H9 (cell line): ENCODE measurements at regions not wholly inside any gene's neighbourhood (a gene's known extent, or its start where the extent isn't known, plus 50 kb on each side); places are given as distances from the start of the nearest gene placed in this dataset.

Source experiments
- DNase-seq: peaks from one replicate; pipeline ENCODE4 v3.0.0-alpha.2; 2017
- H2AFZ ChIP-seq: one replicate; pipeline ENCODE4 v1.6.1; 2013; ENCODE audit warnings: mild to moderate bottlenecking, low read length, control low read depth, moderate library complexity
- H2AK5ac ChIP-seq: 2 replicates; pipeline ENCODE4 v1.6.1; 2013; ENCODE audit warnings: low read length, control low read depth, mixed read lengths; ENCODE audit not compliant: insufficient read length
- H2BK120ac ChIP-seq: one replicate; pipeline ENCODE4 v1.6.1; 2013; ENCODE audit warnings: low read depth, mild to moderate bottlenecking, low read length, control low read depth, inconsistent platforms; ENCODE audit not compliant: poor library complexity, severe bottlenecking
- H2BK12ac ChIP-seq: 2 replicates; pipeline ENCODE4 v1.6.1; 2013; ENCODE audit warnings: low read length, control low read depth, mixed read lengths, low read depth; ENCODE audit not compliant: insufficient read length
- H2BK15ac ChIP-seq: 2 replicates; pipeline ENCODE4 v1.6.1; 2013; ENCODE audit warnings: low read depth, low read length, control low read depth
- H2BK20ac ChIP-seq: one replicate; pipeline ENCODE4 v1.6.1; 2013; ENCODE audit warnings: low read depth, mild to moderate bottlenecking, low read length, control low read depth, inconsistent platforms; ENCODE audit not compliant: poor library complexity, severe bottlenecking
- H2BK5ac ChIP-seq: 2 replicates; pipeline ENCODE4 v1.6.1; 2013; ENCODE audit warnings: low read length, control low read depth, mixed read lengths; ENCODE audit not compliant: insufficient read length
- H3K14ac ChIP-seq: 2 replicates; pipeline ENCODE4 v1.6.1; 2013; ENCODE audit warnings: low read length, control low read depth; ENCODE audit not compliant: insufficient read depth
- H3K18ac ChIP-seq: 2 replicates; pipeline ENCODE4 v1.6.1; 2013; ENCODE audit warnings: low read depth, mild to moderate bottlenecking, mixed read lengths, low read length, control low read depth; ENCODE audit not compliant: insufficient read length
- H3K23ac ChIP-seq: 2 replicates; pipeline ENCODE4 v1.6.1; 2013; ENCODE audit warnings: low read length, control low read depth, mixed read lengths, low read depth; ENCODE audit not compliant: insufficient read length
- H3K23me2 ChIP-seq: 2 replicates; pipeline ENCODE4 v1.6.1; 2013; ENCODE audit warnings: low read depth, mild to moderate bottlenecking, mixed read lengths, low read length, control low read depth; ENCODE audit not compliant: insufficient read length, poor library complexity, severe bottlenecking
- H3K27ac ChIP-seq: 2 replicates; pipeline ENCODE4 v1.5.1; 2013; ENCODE audit warnings: low read length, control low read depth, mixed read lengths, low read depth; ENCODE audit not compliant: insufficient read length
- H3K27me3 ChIP-seq: 2 replicates; pipeline ENCODE4 v1.6.1; 2013; ENCODE audit warnings: low read length, control low read depth, inconsistent platforms; ENCODE audit not compliant: insufficient read depth
- H3K4ac ChIP-seq: 2 replicates; pipeline ENCODE4 v1.6.1; 2013; ENCODE audit warnings: low read depth, mild to moderate bottlenecking, control low read depth, inconsistent platforms, low read length, moderate library complexity
- H3K4me1 ChIP-seq: 2 replicates; pipeline ENCODE4 v1.6.1; 2013; ENCODE audit warnings: low read length, control low read depth, inconsistent platforms; ENCODE audit not compliant: insufficient read depth
- H3K4me2 ChIP-seq: 2 replicates; pipeline ENCODE4 v1.6.1; 2013; ENCODE audit warnings: low read length, control low read depth, mixed read lengths; ENCODE audit not compliant: insufficient read length, insufficient read depth
- H3K56ac ChIP-seq: 2 replicates; pipeline ENCODE4 v1.6.1; 2013; ENCODE audit warnings: low read depth, mild to moderate bottlenecking, mixed read lengths, low read length, control low read depth; ENCODE audit not compliant: insufficient read length
- H3K79me1 ChIP-seq: 2 replicates; pipeline ENCODE4 v1.6.1; 2013; ENCODE audit warnings: low read depth, mild to moderate bottlenecking, moderate library complexity, low read length, control low read depth, inconsistent platforms; ENCODE audit not compliant: insufficient read depth, poor library complexity, severe bottlenecking
- H3K79me2 ChIP-seq: 2 replicates; pipeline ENCODE4 v1.6.1; 2013; ENCODE audit warnings: low read length, control low read depth, inconsistent platforms; ENCODE audit not compliant: insufficient read depth
- H3K9ac ChIP-seq: 2 replicates; pipeline ENCODE4 v1.6.1; 2013; ENCODE audit warnings: low read length, control low read depth, mixed read lengths; ENCODE audit not compliant: insufficient read length; ENCODE audit errors: extremely low read depth
- H3K9me3 ChIP-seq: one replicate; pipeline ENCODE4 v1.6.1; 2013; ENCODE audit warnings: low read depth, low read length, inconsistent platforms; ENCODE audit not compliant: control insufficient read depth
- H3T11ph ChIP-seq: one replicate; pipeline ENCODE4 v1.6.1; 2013; ENCODE audit warnings: mild to moderate bottlenecking, low read length, control low read depth, inconsistent platforms
- H4K20me1 ChIP-seq: one replicate; pipeline ENCODE4 v1.6.1; 2013; ENCODE audit not compliant: control insufficient read depth, insufficient read length, insufficient read depth
- H4K5ac ChIP-seq: 2 replicates; pipeline ENCODE4 v1.6.1; 2013; ENCODE audit warnings: low read depth, mild to moderate bottlenecking, mixed read lengths, low read length, control low read depth; ENCODE audit not compliant: insufficient read length
- H4K8ac ChIP-seq: replicated peaks from 2 replicates; pipeline ENCODE4 v1.6.1; 2013; ENCODE audit warnings: low read length, control low read depth, mixed read lengths, low read depth; ENCODE audit not compliant: insufficient read length
- H4K91ac ChIP-seq: 2 replicates; pipeline ENCODE4 v1.6.1; 2013; ENCODE audit warnings: low read depth, mild to moderate bottlenecking, moderate library complexity, mixed read lengths, low read length, control low read depth; ENCODE audit not compliant: insufficient read length
- H3K27ac Mint-ChIP-seq, 3 experiments: 2 replicates in 2 of 3; 3 replicates in 1 of 3; pipeline ENCODE4 v1.8.0; 2020 to 2021; ENCODE audit warnings: mixed read lengths in 3 of 3, mild to moderate bottlenecking in 1 of 3, moderate library complexity in 1 of 3
- H3K27me3 Mint-ChIP-seq: 2 replicates; pipeline ENCODE4 v1.8.0; 2021; ENCODE audit warnings: low read depth, mild to moderate bottlenecking, moderate library complexity, mixed read lengths
- H3K36me3 Mint-ChIP-seq, 3 experiments: 2 replicates in 2 of 3; 3 replicates in 1 of 3; pipeline ENCODE4 v1.8.0; 2020 to 2021; ENCODE audit warnings: low read depth in 3 of 3, mixed read lengths in 3 of 3; ENCODE audit not compliant: insufficient read depth in 1 of 3
- H3K4me1 Mint-ChIP-seq, 2 experiments: 2 replicates each; pipeline ENCODE4 v1.8.0; 2020; ENCODE audit warnings: mixed read lengths in 2 of 2
- H3K4me3 Mint-ChIP-seq, 2 experiments: 2 replicates in 1 of 2; 3 replicates in 1 of 2; pipeline ENCODE4 v1.8.0; 2020 to 2021; ENCODE audit warnings: mild to moderate bottlenecking in 2 of 2, mixed read lengths in 2 of 2, moderate library complexity in 1 of 2
- H3K9me3 Mint-ChIP-seq, 2 experiments: 2 replicates in 1 of 2; 3 replicates in 1 of 2; pipeline ENCODE4 v1.8.0; 2020; ENCODE audit warnings: mild to moderate bottlenecking in 2 of 2, mixed read lengths in 2 of 2, moderate library complexity in 1 of 2
- CTCF ChIP-seq: fragments of 200-600 bp; sonication (generic); conservative IDR thresholded peaks from 3 replicates; pipeline ENCODE4 v1.8.0; 2021; ENCODE audit warnings: antibody characterized with exemption, mild to moderate bottlenecking
- WGBS: extraction: QIAGEN DNeasy Blood & Tissue Kit; methylation state at CpG from one replicate; pipeline ENCODE4 v1.1.7; 2013; ENCODE audit warnings: missing lambda C conversion rate, low lambda C conversion rate, mixed read lengths; ENCODE audit not compliant: insufficient read length; ENCODE audit errors: extremely low coverage; 5-methylcytosine and 5-hydroxymethylcytosine counted together

GRCh38 chr16:17775061-17775460 is 304.3 kb upstream of the XYLT1 start:
- H3K36me3 Mint-ChIP-seq = peaks cover 0 to 6% (median 4%) of the 10 kb centered on the region in 3 experiments; a peak in 4 of 7 replicates
- no peak for TF ChIP-seq CTCF
- Histone ChIP-seq H2BK5ac (no peak overlapping the region), H2BK20ac (no peak overlapping the region), H3K23me2 (no peaks in the 10 kb centered on the region), H2BK15ac (no peak overlapping the region), H3K9ac (no peak overlapping the region), H4K91ac (no peak overlapping the region), H4K8ac (no peak overlapping the region), H3K4ac (no peak overlapping the region), H2BK120ac (no peak overlapping the region), H3K14ac (0 out of 2 replicates have a peak overlapping the region, but pooled peaks have one; percentile 65), H3K18ac (no peak overlapping the region), H3K4me1 (peaks cover 3% of the 10 kb centered on the region; the same call in 1 of the 2 replicates), H3K56ac (no peak overlapping the region), H3K23ac (no peak overlapping the region), H4K5ac (no peak overlapping the region), H3K9me3 (no peaks in the 10 kb centered on the region), H3K27me3 (no peaks in the 10 kb centered on the region), H2AFZ (no peak overlapping the region), H3K4me2 (no peak overlapping the region), H3K79me2 (no peaks in the 10 kb centered on the region), H3K79me1 (no peaks in the 10 kb centered on the region), H4K20me1 (no peaks in the 10 kb centered on the region), H3T11ph (no peak overlapping the region), H2BK12ac (no peak overlapping the region), H3K27ac (no peak overlapping the region), H2AK5ac (no peak overlapping the region)
- no CpG with 5 or more reads among the region's 4 CpGs for WGBS
- H3K27ac Mint-ChIP-seq = no peak overlapping the region
- no peaks in the 10 kb centered on the region for H3K27me3 Mint-ChIP-seq
- H3K4me3 Mint-ChIP-seq = no peak overlapping the region
- H3K4me1 Mint-ChIP-seq = peaks cover 14 to 16% of the 10 kb centered on the region in 2 experiments
- H3K9me3 Mint-ChIP-seq = peaks cover 2 to 6% of the 10 kb centered on the region in 2 experiments; a peak in 4 of 5 replicates
- DNase-seq = no peak
